ENCODE measurements at regions not wholly inside any gene's neighbourhood (a gene's known extent, or its start where the extent isn't known, plus 50 kb on each side); places are given as distances from the start of the nearest gene placed in this dataset.
"Not testable (repeated sequence)": the region's sequence is repeated elsewhere in the genome, so short reads cannot be mapped to it uniquely, and the experiment has no call there.

GRCh38 chr4:141564961-141565360 is 71.4 kb upstream of the IL15 start:
- not testable (repeated sequence) for H3K9me3 Mint-ChIP-seq; H3K36me3 Mint-ChIP-seq; H3K4me1 ChIP-seq (ENCODE audit: control insufficient read depth, insufficient read depth, low read length, poor library complexity, severe bottlenecking); H3K4me1 Mint-ChIP-seq; H3K27ac ChIP-seq (ENCODE audit: insufficient read depth, low read length, poor library complexity, severe bottlenecking); H3K27me3 ChIP-seq (ENCODE audit: control insufficient read depth, insufficient read depth, low read length); H3K4me3 ChIP-seq (ENCODE audit: low read depth, low read length); ATAC-seq (ENCODE audit: low read depth in 2 of 2); H3K27me3 Mint-ChIP-seq; DNase-seq; H3K36me3 ChIP-seq (ENCODE audit: control insufficient read depth, insufficient read depth, low read length); H3K9me3 ChIP-seq (ENCODE audit: control insufficient read depth in 2 of 2, low read length in 2 of 2); H3K27ac Mint-ChIP-seq; H3K4me3 Mint-ChIP-seq

GRCh38 chr4:141565379-141566089 is 70.8 kb upstream of the IL15 start:
- no peak for DNase-seq
- Mint-ChIP-seq H3K4me1 (no peaks in the 10 kb centered on the region), H3K4me3 (no peak overlapping the region), H3K27me3 (no peaks in the 10 kb centered on the region), H3K27ac (no peak overlapping the region), H3K36me3 (no peaks in the 10 kb centered on the region), H3K9me3 (peaks cover 0 to 3% (median 0%) of the 10 kb centered on the region in 7 donors)
- Histone ChIP-seq H3K9me3 (ENCODE audit: control insufficient read depth in 2 of 2, low read length in 2 of 2) (no peaks in the 10 kb centered on the region), H3K36me3 (ENCODE audit: control insufficient read depth, insufficient read depth, low read length) (no peaks in the 10 kb centered on the region), H3K27ac (ENCODE audit: insufficient read depth, low read length, poor library complexity, severe bottlenecking) (no peak overlapping the region), H3K27me3 (ENCODE audit: control insufficient read depth, insufficient read depth, low read length) (no peaks in the 10 kb centered on the region), H3K4me3 (ENCODE audit: low read depth, low read length) (no peak overlapping the region), H3K4me1 (ENCODE audit: control insufficient read depth, insufficient read depth, low read length, poor library complexity, severe bottlenecking) (no peaks in the 10 kb centered on the region)
- no peak for ATAC-seq (ENCODE audit: low read depth in 2 of 2)

- no peak for DNase-seq
- Histone ChIP-seq H3K9me3 (ENCODE audit: control insufficient read depth in 2 of 2, low read length in 2 of 2) (no peaks in the 10 kb centered on the region), H3K4me1 (ENCODE audit: control insufficient read depth, insufficient read depth, low read length, poor library complexity, severe bottlenecking) (no peaks in the 10 kb centered on the region), H3K4me3 (ENCODE audit: low read depth, low read length) (no peak overlapping the region), H3K27ac (ENCODE audit: insufficient read depth, low read length, poor library complexity, severe bottlenecking) (no peak overlapping the region), H3K27me3 (ENCODE audit: control insufficient read depth, insufficient read depth, low read length) (no peaks in the 10 kb centered on the region), H3K36me3 (ENCODE audit: control insufficient read depth, insufficient read depth, low read length) (no peaks in the 10 kb centered on the region)
- no peak overlapping the region for H3K27ac Mint-ChIP-seq
- H3K4me1 Mint-ChIP-seq, result no peaks in the 10 kb centered on the region
- H3K9me3 Mint-ChIP-seq, result peaks cover 0 to 2% (median 0%) of the 10 kb centered on the region in 7 donors
- H3K27me3 Mint-ChIP-seq, result no peaks in the 10 kb centered on the region
- no peak overlapping the region for H3K4me3 Mint-ChIP-seq
- H3K36me3 Mint-ChIP-seq, result no peaks in the 10 kb centered on the region
- ATAC-seq (ENCODE audit: low read depth in 2 of 2), result no peak
Observed at GRCh38 chr4:141567326-141567915, 69.0 kb upstream of the IL15 start.

- no peaks in the 10 kb centered on the region for H3K36me3 ChIP-seq (ENCODE audit: control insufficient read depth, insufficient read depth, low read length)
- no peak overlapping the region for H3K4me3 ChIP-seq (ENCODE audit: low read depth, low read length)
- H3K9me3 ChIP-seq (ENCODE audit: control insufficient read depth in 2 of 2, low read length in 2 of 2), result no peaks in the 10 kb centered on the region
- peaks cover 0 to 2% (median 0%) of the 10 kb centered on the region in 7 donors for H3K9me3 Mint-ChIP-seq
- H3K27ac ChIP-seq (ENCODE audit: insufficient read depth, low read length, poor library complexity, severe bottlenecking), result no peak overlapping the region
- H3K4me1 ChIP-seq (ENCODE audit: control insufficient read depth, insufficient read depth, low read length, poor library complexity, severe bottlenecking), result no peaks in the 10 kb centered on the region
- H3K27me3 Mint-ChIP-seq, result no peaks in the 10 kb centered on the region
- ATAC-seq (ENCODE audit: low read depth in 2 of 2), result no peak
- H3K36me3 Mint-ChIP-seq, result no peaks in the 10 kb centered on the region
- no peak for DNase-seq
- no peak overlapping the region for H3K27ac Mint-ChIP-seq
- H3K4me3 Mint-ChIP-seq, result no peak overlapping the region
- H3K27me3 ChIP-seq (ENCODE audit: control insufficient read depth, insufficient read depth, low read length), result no peaks in the 10 kb centered on the region
- no peaks in the 10 kb centered on the region for H3K4me1 Mint-ChIP-seq
Observed at GRCh38 chr4:141569141-141569540, 67.2 kb upstream of the IL15 start.

GRCh38 chr4:141570290-141570689 is 66.1 kb upstream of the IL15 start:
- Histone ChIP-seq H3K9me3 (ENCODE audit: control insufficient read depth in 2 of 2, low read length in 2 of 2) (no peaks in the 10 kb centered on the region), H3K27ac (ENCODE audit: insufficient read depth, low read length, poor library complexity, severe bottlenecking) (no peak overlapping the region), H3K4me3 (ENCODE audit: low read depth, low read length) (no peak overlapping the region), H3K27me3 (ENCODE audit: control insufficient read depth, insufficient read depth, low read length) (no peaks in the 10 kb centered on the region), H3K36me3 (ENCODE audit: control insufficient read depth, insufficient read depth, low read length) (no peaks in the 10 kb centered on the region), H3K4me1 (ENCODE audit: control insufficient read depth, insufficient read depth, low read length, poor library complexity, severe bottlenecking) (no peaks in the 10 kb centered on the region)
- H3K9me3 Mint-ChIP-seq, result peaks cover 0 to 2% (median under 1%) of the 10 kb centered on the region in 7 donors
- H3K4me3 Mint-ChIP-seq, result no peak overlapping the region
- DNase-seq, result no peak
- H3K36me3 Mint-ChIP-seq, result no peaks in the 10 kb centered on the region
- H3K4me1 Mint-ChIP-seq, result no peaks in the 10 kb centered on the region
- no peaks in the 10 kb centered on the region for H3K27me3 Mint-ChIP-seq
- no peak for ATAC-seq (ENCODE audit: low read depth in 2 of 2)
- no peak overlapping the region for H3K27ac Mint-ChIP-seq

- Histone ChIP-seq H3K27ac (ENCODE audit: insufficient read depth, low read length, poor library complexity, severe bottlenecking) (no peak overlapping the region), H3K27me3 (ENCODE audit: control insufficient read depth, insufficient read depth, low read length) (no peaks in the 10 kb centered on the region), H3K9me3 (ENCODE audit: control insufficient read depth in 2 of 2, low read length in 2 of 2) (no peaks in the 10 kb centered on the region), H3K4me1 (ENCODE audit: control insufficient read depth, insufficient read depth, low read length, poor library complexity, severe bottlenecking) (no peaks in the 10 kb centered on the region), H3K36me3 (ENCODE audit: control insufficient read depth, insufficient read depth, low read length) (no peaks in the 10 kb centered on the region), H3K4me3 (ENCODE audit: low read depth, low read length) (no peak overlapping the region)
- Mint-ChIP-seq H3K9me3 (peaks cover 0 to 2% (median 0%) of the 10 kb centered on the region in 7 donors), H3K4me3 (no peak overlapping the region), H3K27ac (no peak overlapping the region), H3K4me1 (no peaks in the 10 kb centered on the region), H3K36me3 (no peaks in the 10 kb centered on the region), H3K27me3 (no peaks in the 10 kb centered on the region)
- no peak for ATAC-seq (ENCODE audit: low read depth in 2 of 2)
- no peak for DNase-seq
Observed at GRCh38 chr4:141571362-141571761, 65.0 kb upstream of the IL15 start.

GRCh38 chr4:141571793-141572192 is 64.6 kb upstream of the IL15 start:
- no peak overlapping the region for H3K4me3 Mint-ChIP-seq

GRCh38 chr4:141573678-141574077 is 62.7 kb upstream of the IL15 start:
- Mint-ChIP-seq H3K4me1 (no peaks in the 10 kb centered on the region), H3K4me3 (no peak overlapping the region), H3K27me3 (no peaks in the 10 kb centered on the region), H3K9me3 (peaks cover 0 to 2% (median 0%) of the 10 kb centered on the region in 7 donors), H3K36me3 (no peaks in the 10 kb centered on the region), H3K27ac (no peak overlapping the region)
- no peaks in the 10 kb centered on the region for H3K27me3 ChIP-seq (ENCODE audit: control insufficient read depth, insufficient read depth, low read length)
- no peaks in the 10 kb centered on the region for H3K9me3 ChIP-seq (ENCODE audit: control insufficient read depth in 2 of 2, low read length in 2 of 2)
- DNase-seq (no peak), ATAC-seq (ENCODE audit: low read depth in 2 of 2) (no peak)
- no peaks in the 10 kb centered on the region for H3K4me1 ChIP-seq (ENCODE audit: control insufficient read depth, insufficient read depth, low read length, poor library complexity, severe bottlenecking)
- no peaks in the 10 kb centered on the region for H3K36me3 ChIP-seq (ENCODE audit: control insufficient read depth, insufficient read depth, low read length)
- H3K27ac ChIP-seq (ENCODE audit: insufficient read depth, low read length, poor library complexity, severe bottlenecking), result no peak overlapping the region
- H3K4me3 ChIP-seq (ENCODE audit: low read depth, low read length), result no peak overlapping the region

More at GRCh38 chr4:141571793-141572192, 64.6 kb upstream of the IL15 start:
- Histone ChIP-seq H3K36me3 (ENCODE audit: control insufficient read depth, insufficient read depth, low read length) (no peaks in the 10 kb centered on the region), H3K27me3 (ENCODE audit: control insufficient read depth, insufficient read depth, low read length) (no peaks in the 10 kb centered on the region), H3K27ac (ENCODE audit: insufficient read depth, low read length, poor library complexity, severe bottlenecking) (no peak overlapping the region), H3K4me3 (ENCODE audit: low read depth, low read length) (no peak overlapping the region), H3K9me3 (ENCODE audit: control insufficient read depth in 2 of 2, low read length in 2 of 2) (no peaks in the 10 kb centered on the region), H3K4me1 (ENCODE audit: control insufficient read depth, insufficient read depth, low read length, poor library complexity, severe bottlenecking) (no peaks in the 10 kb centered on the region)
- H3K27me3 Mint-ChIP-seq, result no peaks in the 10 kb centered on the region
- no peak for DNase-seq
- no peaks in the 10 kb centered on the region for H3K4me1 Mint-ChIP-seq
- ATAC-seq (ENCODE audit: low read depth in 2 of 2), result no peak
- no peaks in the 10 kb centered on the region for H3K36me3 Mint-ChIP-seq
- no peak overlapping the region for H3K27ac Mint-ChIP-seq
- peaks cover 0 to 2% (median 0%) of the 10 kb centered on the region in 7 donors for H3K9me3 Mint-ChIP-seq

Measured in CD4-positive, CD25-positive, alpha-beta regulatory T cell (primary cell).